ENCODE measurements at regions not wholly inside any gene's neighbourhood (a gene's known extent, or its start where the extent isn't known, plus 50 kb on each side); places are given as distances from the start of the nearest gene placed in this dataset.
A peak's percentile ranks its signal among the peaks of the same experiment; 100 is the strongest.
"Not testable (repeated sequence)": the region's sequence is repeated elsewhere in the genome, so short reads cannot be mapped to it uniquely, and the experiment has no call there.

DNA sequence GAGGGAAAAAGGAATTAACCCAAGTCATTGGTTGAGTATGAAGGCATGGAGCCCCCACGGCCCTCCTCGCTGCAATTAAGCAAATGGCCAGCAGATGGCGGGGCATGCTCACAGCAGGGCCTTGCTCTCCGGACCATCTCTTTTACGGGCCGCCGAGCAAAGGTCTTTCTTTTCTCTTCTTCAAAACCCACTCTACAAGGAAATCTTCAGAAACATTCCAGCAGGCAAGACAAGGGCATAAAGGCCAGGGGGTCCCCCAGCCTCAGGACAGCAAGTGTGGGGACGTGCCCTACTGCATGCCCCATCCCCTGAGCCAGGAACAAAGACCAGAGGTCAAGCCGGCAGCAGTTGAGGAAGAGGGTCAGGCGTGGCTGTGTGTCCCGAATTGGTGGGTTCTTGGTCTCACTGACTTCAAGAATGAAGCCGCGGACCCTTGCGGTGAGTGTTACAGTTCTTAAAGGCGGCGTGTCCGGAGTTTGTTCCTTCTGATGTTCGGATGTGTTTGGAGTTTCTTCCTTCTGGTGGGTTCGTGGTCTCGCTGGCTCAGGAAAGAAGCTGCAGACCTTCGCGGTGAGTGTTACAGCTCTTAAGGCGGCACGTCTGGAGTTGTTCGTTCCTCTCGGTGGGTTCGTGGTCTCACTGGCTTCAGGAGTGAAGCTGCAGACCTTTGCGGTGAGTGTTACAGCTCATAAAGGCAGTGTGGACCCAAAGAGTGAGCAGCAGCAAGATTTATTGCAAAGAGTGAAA lies 59.6 kb upstream of the TOP1 start:
- TF ChIP-seq, protein P1, sequence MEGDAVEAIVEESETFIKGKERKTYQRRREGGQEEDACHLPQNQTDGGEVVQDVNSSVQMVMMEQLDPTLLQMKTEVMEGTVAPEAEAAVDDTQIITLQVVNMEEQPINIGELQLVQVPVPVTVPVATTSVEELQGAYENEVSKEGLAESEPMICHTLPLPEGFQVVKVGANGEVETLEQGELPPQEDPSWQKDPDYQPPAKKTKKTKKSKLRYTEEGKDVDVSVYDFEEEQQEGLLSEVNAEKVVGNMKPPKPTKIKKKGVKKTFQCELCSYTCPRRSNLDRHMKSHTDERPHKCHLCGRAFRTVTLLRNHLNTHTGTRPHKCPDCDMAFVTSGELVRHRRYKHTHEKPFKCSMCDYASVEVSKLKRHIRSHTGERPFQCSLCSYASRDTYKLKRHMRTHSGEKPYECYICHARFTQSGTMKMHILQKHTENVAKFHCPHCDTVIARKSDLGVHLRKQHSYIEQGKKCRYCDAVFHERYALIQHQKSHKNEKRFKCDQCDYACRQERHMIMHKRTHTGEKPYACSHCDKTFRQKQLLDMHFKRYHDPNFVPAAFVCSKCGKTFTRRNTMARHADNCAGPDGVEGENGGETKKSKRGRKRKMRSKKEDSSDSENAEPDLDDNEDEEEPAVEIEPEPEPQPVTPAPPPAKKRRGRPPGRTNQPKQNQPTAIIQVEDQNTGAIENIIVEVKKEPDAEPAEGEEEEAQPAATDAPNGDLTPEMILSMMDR (IDR thresholded peaks at IDR 0.05; ENCODE audit: low read depth, low read length, missing input control) = peak; percentile 99
- TF ChIP-seq RAD21 (IDR thresholded peaks at IDR 0.05) = peak; percentile 96
- not testable (repeated sequence) for H3K9ac ChIP-seq (ENCODE audit: low read depth in 1 of 2, low read length in 2 of 2); H3K9me3 ChIP-seq (ENCODE audit: control insufficient read depth in 4 of 4, low read length in 3 of 4); H3K4me1 ChIP-seq (ENCODE audit: control insufficient read depth in 4 of 4, insufficient read depth in 4 of 4, low read length in 3 of 4); H3K36me3 ChIP-seq (ENCODE audit: control insufficient read depth in 4 of 4, insufficient read depth in 3 of 4, low read depth in 1 of 4, low read length in 3 of 4); H3K27ac ChIP-seq (ENCODE audit: low read depth in 1 of 2, low read length in 2 of 2); H3K27me3 ChIP-seq (ENCODE audit: control insufficient read depth in 4 of 4, insufficient read depth in 4 of 4, low read length in 3 of 4)
- H3K4me3 ChIP-seq (ENCODE audit: low read depth in 1 of 3, low read length in 3 of 3) = peak overlapping the region in 1 of 3 donors; percentile 36
- peak; percentile 90 for DNase-seq (ENCODE audit: low spot score)
- 23% methylated on average over 28 of the region's 28 CpGs for WGBS

- Histone ChIP-seq H3K27ac (ENCODE audit: low read depth in 1 of 2, low read length in 2 of 2) (no peak overlapping the region), H3K9me3 (ENCODE audit: control insufficient read depth in 4 of 4, low read length in 3 of 4) (no peaks in the 10 kb centered on the region), H3K4me1 (ENCODE audit: control insufficient read depth in 4 of 4, insufficient read depth in 4 of 4, low read length in 3 of 4) (peaks cover 0 to 8% (median 1%) of the 10 kb centered on the region in 4 donors), H3K36me3 (ENCODE audit: control insufficient read depth in 4 of 4, insufficient read depth in 3 of 4, low read depth in 1 of 4, low read length in 3 of 4) (no peaks in the 10 kb centered on the region), H3K4me3 (ENCODE audit: low read depth in 1 of 3, low read length in 3 of 3) (no peak overlapping the region), H3K27me3 (ENCODE audit: control insufficient read depth in 4 of 4, insufficient read depth in 4 of 4, low read length in 3 of 4) (no peaks in the 10 kb centered on the region), H3K9ac (ENCODE audit: low read depth in 1 of 2, low read length in 2 of 2) (no peak overlapping the region)
- TF ChIP-seq REST (IDR thresholded peaks at IDR 0.05) (no peak), RAD21 (IDR thresholded peaks at IDR 0.05) (no peak), GABPA (IDR thresholded peaks at IDR 0.05 in 1 of 2, conservative IDR thresholded peaks at IDR 0.05 in 1 of 2) (no peak), HNF4A (conservative IDR thresholded peaks at IDR 0.05) (no peak), NR2F2 (IDR thresholded peaks at IDR 0.05) (no peak), JUND (IDR thresholded peaks at IDR 0.05) (no peak), FOXA1 (IDR thresholded peaks at IDR 0.05) (no peak), TAF1 (conservative IDR thresholded peaks at IDR 0.05) (no peak), YY1 (IDR thresholded peaks at IDR 0.05) (no peak)
- TF ChIP-seq, protein P2, sequence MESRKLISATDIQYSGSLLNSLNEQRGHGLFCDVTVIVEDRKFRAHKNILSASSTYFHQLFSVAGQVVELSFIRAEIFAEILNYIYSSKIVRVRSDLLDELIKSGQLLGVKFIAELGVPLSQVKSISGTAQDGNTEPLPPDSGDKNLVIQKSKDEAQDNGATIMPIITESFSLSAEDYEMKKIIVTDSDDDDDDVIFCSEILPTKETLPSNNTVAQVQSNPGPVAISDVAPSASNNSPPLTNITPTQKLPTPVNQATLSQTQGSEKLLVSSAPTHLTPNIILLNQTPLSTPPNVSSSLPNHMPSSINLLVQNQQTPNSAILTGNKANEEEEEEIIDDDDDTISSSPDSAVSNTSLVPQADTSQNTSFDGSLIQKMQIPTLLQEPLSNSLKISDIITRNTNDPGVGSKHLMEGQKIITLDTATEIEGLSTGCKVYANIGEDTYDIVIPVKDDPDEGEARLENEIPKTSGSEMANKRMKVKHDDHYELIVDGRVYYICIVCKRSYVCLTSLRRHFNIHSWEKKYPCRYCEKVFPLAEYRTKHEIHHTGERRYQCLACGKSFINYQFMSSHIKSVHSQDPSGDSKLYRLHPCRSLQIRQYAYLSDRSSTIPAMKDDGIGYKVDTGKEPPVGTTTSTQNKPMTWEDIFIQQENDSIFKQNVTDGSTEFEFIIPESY (IDR thresholded peaks at IDR 0.05) = no peak
- TF ChIP-seq, protein P1 (IDR thresholded peaks at IDR 0.05; ENCODE audit: low read depth, low read length, missing input control) = no peak
- no peak for DNase-seq (ENCODE audit: low spot score)
- 92% methylated on average over 6 of the region's 6 CpGs for WGBS
These were observed 58.4 kb upstream of the TOP1 start for GRCh38 chr20:40970218-40970617.
